Activated naive CD4-positive, alpha-beta T cell treated with anti-CD3 and anti-CD28 coated beads, Interleukin-2, amount 50 U/mL, for 24 hours (primary cell): ENCODE measurements at regions not wholly inside any gene's neighbourhood (a gene's known extent, or its start where the extent isn't known, plus 50 kb on each side); places are given as distances from the start of the nearest gene placed in this dataset.
"Not testable (repeated sequence)": the region's sequence is repeated elsewhere in the genome, so short reads cannot be mapped to it uniquely, and the experiment has no call there.

Experiments used
- H3K27ac Mint-ChIP-seq: one replicate; pipeline ENCODE4 v1.8.0; 2021; ENCODE audit warnings: mild to moderate bottlenecking, mixed read lengths
- H3K27me3 Mint-ChIP-seq: one replicate; pipeline ENCODE4 v1.8.0; 2021; ENCODE audit warnings: mixed read lengths
- H3K36me3 Mint-ChIP-seq: one replicate; pipeline ENCODE4 v1.8.0; 2021; ENCODE audit warnings: mixed read lengths
- H3K4me1 Mint-ChIP-seq: one replicate; pipeline ENCODE4 v1.8.0; 2021; ENCODE audit warnings: mixed read lengths
- H3K4me3 Mint-ChIP-seq: one replicate; pipeline ENCODE4 v1.8.0; 2021; ENCODE audit warnings: mild to moderate bottlenecking, mixed read lengths
- H3K9me3 Mint-ChIP-seq: one replicate; pipeline ENCODE4 v1.8.0; 2021; ENCODE audit warnings: mixed read lengths

GRCh38 chr2:88978446-88978845 is 287.0 kb downstream of the RPIA start:
- H3K36me3 Mint-ChIP-seq, H3K4me1 Mint-ChIP-seq, H3K27me3 Mint-ChIP-seq, H3K27ac Mint-ChIP-seq, H3K4me3 Mint-ChIP-seq, H3K9me3 Mint-ChIP-seq: not testable (repeated sequence)

- not testable (repeated sequence) for H3K4me3 Mint-ChIP-seq, H3K27ac Mint-ChIP-seq, H3K4me1 Mint-ChIP-seq, H3K27me3 Mint-ChIP-seq, H3K9me3 Mint-ChIP-seq, H3K36me3 Mint-ChIP-seq
Measured at GRCh38 chr2:88984079-88984478, 292.6 kb downstream of the RPIA start.

GRCh38 chr2:88986721-88987330 is 295.4 kb downstream of the RPIA start:
- not testable (repeated sequence) for H3K36me3 Mint-ChIP-seq, H3K27me3 Mint-ChIP-seq, H3K4me3 Mint-ChIP-seq, H3K9me3 Mint-ChIP-seq, H3K27ac Mint-ChIP-seq, H3K4me1 Mint-ChIP-seq

- H3K27ac Mint-ChIP-seq, H3K9me3 Mint-ChIP-seq: not testable (repeated sequence)
Measured at GRCh38 chr2:88988617-88989016, 297.1 kb downstream of the RPIA start.

GRCh38 chr2:88992819-88993218 is 301.3 kb downstream of the RPIA start:
- not testable (repeated sequence) for H3K27ac Mint-ChIP-seq, H3K4me3 Mint-ChIP-seq, H3K4me1 Mint-ChIP-seq, H3K36me3 Mint-ChIP-seq, H3K9me3 Mint-ChIP-seq
- peaks cover 12% of the 10 kb centered on the region for H3K27me3 Mint-ChIP-seq

More at GRCh38 chr2:88988617-88989016, 297.1 kb downstream of the RPIA start:
- H3K4me3 Mint-ChIP-seq, H3K27me3 Mint-ChIP-seq, H3K36me3 Mint-ChIP-seq, H3K4me1 Mint-ChIP-seq: not testable (repeated sequence)

DNA sequence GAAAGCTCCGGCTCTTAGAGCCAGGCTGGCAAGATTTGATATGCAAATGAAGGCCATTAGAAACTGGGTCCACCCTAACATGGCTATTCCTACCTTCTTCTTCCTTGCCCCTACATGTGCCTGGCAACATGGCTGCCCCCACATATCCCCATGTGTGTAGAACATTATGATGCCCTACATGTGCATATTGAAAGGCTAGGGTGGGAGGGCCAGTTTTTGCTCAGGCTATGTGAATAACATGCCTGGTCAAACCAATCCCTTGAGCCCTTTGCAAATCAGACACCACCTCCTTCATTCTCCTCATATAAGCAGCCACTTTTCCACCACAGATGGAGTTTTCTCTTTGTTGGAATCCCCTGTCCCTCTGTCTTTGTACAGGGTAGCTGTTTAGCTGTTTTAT is 303.4 kb downstream of the RPIA start:
- H3K4me1 Mint-ChIP-seq, H3K36me3 Mint-ChIP-seq, H3K27ac Mint-ChIP-seq, H3K4me3 Mint-ChIP-seq, H3K9me3 Mint-ChIP-seq, H3K27me3 Mint-ChIP-seq: not testable (repeated sequence)

GRCh38 chr2:88996588-88996987 is 305.1 kb downstream of the RPIA start:
- H3K27ac Mint-ChIP-seq, H3K4me1 Mint-ChIP-seq, H3K36me3 Mint-ChIP-seq, H3K27me3 Mint-ChIP-seq, H3K9me3 Mint-ChIP-seq, H3K4me3 Mint-ChIP-seq: not testable (repeated sequence)

DNA sequence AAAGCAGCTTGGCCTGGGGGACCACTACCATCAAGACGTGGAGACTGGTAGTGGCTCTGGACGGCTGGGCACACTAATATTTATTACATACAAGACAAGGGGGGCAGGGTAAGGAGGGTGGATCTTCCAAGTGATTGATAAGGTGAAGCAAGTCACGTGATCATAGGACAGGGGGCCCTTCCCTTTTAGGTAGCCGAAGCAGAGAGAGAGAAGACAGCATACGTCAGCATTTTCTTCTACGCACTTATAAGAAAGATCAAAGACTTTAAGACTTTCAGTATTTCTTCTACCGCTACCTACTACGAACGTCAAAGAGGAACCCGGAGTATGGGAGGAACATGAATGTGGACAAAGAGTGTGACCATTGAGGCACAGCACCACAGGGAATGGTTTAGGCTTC is 307.9 kb downstream of the RPIA start:
- Mint-ChIP-seq H3K9me3 (no peaks in the 10 kb centered on the region), H3K27me3 (peaks cover 6% of the 10 kb centered on the region), H3K27ac (no peak overlapping the region), H3K36me3 (no peaks in the 10 kb centered on the region), H3K4me3 (no peak overlapping the region), H3K4me1 (no peaks in the 10 kb centered on the region)

DNA sequence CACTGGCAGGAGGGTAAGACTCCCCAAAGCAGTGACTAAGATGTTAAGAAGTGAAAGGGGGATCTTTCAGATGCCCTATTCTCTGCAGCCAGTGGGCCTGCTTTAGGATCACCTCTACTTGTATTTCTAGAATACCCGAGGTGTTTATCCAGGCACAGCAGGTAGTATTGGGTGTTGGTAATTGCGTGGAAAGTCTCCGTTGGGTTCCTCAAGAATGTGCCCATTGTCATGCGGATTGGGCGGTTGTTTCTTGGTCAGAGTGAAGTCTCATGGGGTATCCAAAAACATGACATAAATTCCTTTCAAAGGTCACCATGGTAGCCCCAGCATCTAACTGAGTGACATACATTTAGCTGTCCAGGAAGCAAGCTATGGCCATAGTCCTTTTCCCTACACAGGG is 308.8 kb downstream of the RPIA start:
- Mint-ChIP-seq H3K4me3 (no peak overlapping the region), H3K36me3 (no peaks in the 10 kb centered on the region), H3K27me3 (peaks cover 9% of the 10 kb centered on the region), H3K4me1 (no peaks in the 10 kb centered on the region), H3K27ac (no peak overlapping the region), H3K9me3 (no peaks in the 10 kb centered on the region)

GRCh38 chr2:89004238-89004637 is 312.8 kb downstream of the RPIA start:
- not testable (repeated sequence) for H3K27ac Mint-ChIP-seq, H3K9me3 Mint-ChIP-seq, H3K4me1 Mint-ChIP-seq, H3K27me3 Mint-ChIP-seq, H3K36me3 Mint-ChIP-seq, H3K4me3 Mint-ChIP-seq

- not testable (repeated sequence) for H3K4me1 Mint-ChIP-seq, H3K27me3 Mint-ChIP-seq, H3K9me3 Mint-ChIP-seq, H3K27ac Mint-ChIP-seq, H3K4me3 Mint-ChIP-seq, H3K36me3 Mint-ChIP-seq
Measured at GRCh38 chr2:89020566-89020965, 329.1 kb downstream of the RPIA start.

DNA sequence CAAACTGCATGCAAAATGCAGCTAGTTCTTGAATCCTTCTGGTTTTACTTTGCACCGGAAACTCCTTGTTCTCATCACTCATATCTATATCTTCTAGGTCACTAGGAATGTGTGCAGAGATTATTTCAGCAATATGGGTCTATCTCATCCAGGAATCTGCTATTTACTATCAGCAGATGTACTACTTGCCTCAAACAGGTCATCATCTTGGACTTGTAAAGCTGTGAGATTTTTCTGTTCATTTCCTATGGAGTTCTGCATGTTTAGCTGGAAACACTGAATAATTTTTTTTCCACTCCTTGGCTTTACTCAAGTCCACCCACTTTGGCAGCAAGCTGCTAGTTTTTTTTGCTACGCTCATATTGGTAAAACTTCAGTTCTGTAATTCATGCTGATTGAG is 334.8 kb downstream of the RPIA start:
- not testable (repeated sequence) for H3K36me3 Mint-ChIP-seq, H3K27me3 Mint-ChIP-seq, H3K4me1 Mint-ChIP-seq, H3K27ac Mint-ChIP-seq, H3K9me3 Mint-ChIP-seq, H3K4me3 Mint-ChIP-seq

- not testable (repeated sequence) for H3K27ac Mint-ChIP-seq
Measured at GRCh38 chr2:89027115-89027514, 335.6 kb downstream of the RPIA start.

GRCh38 chr2:89027536-89027935 is 336.1 kb downstream of the RPIA start:
- not testable (repeated sequence) for H3K4me3 Mint-ChIP-seq, H3K4me1 Mint-ChIP-seq, H3K9me3 Mint-ChIP-seq, H3K27me3 Mint-ChIP-seq, H3K36me3 Mint-ChIP-seq, H3K27ac Mint-ChIP-seq

More at GRCh38 chr2:89027115-89027514, 335.6 kb downstream of the RPIA start:
- not testable (repeated sequence) for H3K4me3 Mint-ChIP-seq, H3K9me3 Mint-ChIP-seq, H3K27me3 Mint-ChIP-seq, H3K4me1 Mint-ChIP-seq, H3K36me3 Mint-ChIP-seq

GRCh38 chr2:89029257-89029656 is 337.8 kb downstream of the RPIA start:
- H3K36me3 Mint-ChIP-seq, H3K4me3 Mint-ChIP-seq, H3K27ac Mint-ChIP-seq: not testable (repeated sequence)

GRCh38 chr2:89048138-89049066 is 356.9 kb downstream of the RPIA start:
- not testable (repeated sequence) for H3K4me1 Mint-ChIP-seq, H3K27ac Mint-ChIP-seq, H3K4me3 Mint-ChIP-seq, H3K9me3 Mint-ChIP-seq, H3K36me3 Mint-ChIP-seq, H3K27me3 Mint-ChIP-seq

More at GRCh38 chr2:89029257-89029656, 337.8 kb downstream of the RPIA start:
- not testable (repeated sequence) for H3K27me3 Mint-ChIP-seq, H3K9me3 Mint-ChIP-seq, H3K4me1 Mint-ChIP-seq

GRCh38 chr2:89058616-89059015 is 367.1 kb downstream of the RPIA start:
- not testable (repeated sequence) for H3K27me3 Mint-ChIP-seq, H3K36me3 Mint-ChIP-seq, H3K9me3 Mint-ChIP-seq, H3K4me3 Mint-ChIP-seq, H3K4me1 Mint-ChIP-seq, H3K27ac Mint-ChIP-seq
